Esophagus squamous epithelium (tissue), 4 donors: ENCODE measurements at regions not wholly inside any gene's neighbourhood (a gene's known extent, or its start where the extent isn't known, plus 50 kb on each side); places are given as distances from the start of the nearest gene placed in this dataset.
"Not testable (repeated sequence)": the region's sequence is repeated elsewhere in the genome, so short reads cannot be mapped to it uniquely, and the experiment has no call there.

ENCODE experiments used
- CTCF ChIP-seq, 6 experiments: fragments of 450-650 bp in 4 of 6; fragments of 200-600 bp in 2 of 6; sonication (generic) in 2 of 6; IDR thresholded peaks; one replicate each; pipeline ENCODE4 v1.5.1; 2016 to 2019; ENCODE audit warnings: antibody characterized with exemption in 6 of 6, mild to moderate bottlenecking in 4 of 6, moderate library complexity in 4 of 6
- POLR2A ChIP-seq, 4 donors: fragments of 450-650 bp; IDR thresholded peaks; one replicate each; pipeline ENCODE4 v1.6.1; 2017; ENCODE audit warnings: antibody characterized with exemption in 4 of 4, mild to moderate bottlenecking in 4 of 4, moderate library complexity in 3 of 4

GRCh38 chr9:41802706-41803105, 326.5 kb downstream of the CNTNAP3B start:
- TF ChIP-seq CTCF, POLR2A (IDR thresholded peaks at IDR 0.05): not testable (repeated sequence)
